MCF 10A (cell line): ENCODE measurements at regions not wholly inside any gene's neighbourhood (a gene's known extent, or its start where the extent isn't known, plus 50 kb on each side); places are given as distances from the start of the nearest gene placed in this dataset.

Experiments
- BruUV-seq: library from RNA; stranded (reverse); fragments of 400-500 nt; replicated peaks from 2 replicates; lab custom pipeline; 2021; lab: Mats Ljungman, UMichigan
- CTCF ChIA-PET: fragments of 300-600 bp; sonication (Branson Sonifier 250); formaldehyde crosslinking; extraction: SDS; loops from one replicate; lab custom pipeline; 2021; ENCODE audit warnings: antibody characterized with exemption, inconsistent platforms; lab: Yijun Ruan, JAX
- POLR2A ChIA-PET: fragments of 300-600, 350-650 bp; sonication (Branson Sonifier 250); formaldehyde crosslinking; extraction: SDS; loops from one replicate; lab custom pipeline; 2020; ENCODE audit warnings: antibody characterized with exemption, inconsistent platforms; lab: Yijun Ruan, JAX
- DNase-seq: peaks from one replicate; pipeline ENCODE4 v3.0.0-alpha.2; 2018; ENCODE audit not compliant: unreplicated experiment
- H3K27ac Mint-ChIP-seq: one replicate; pipeline ENCODE4 v1.8.0; 2022; ENCODE audit warnings: mild to moderate bottlenecking, low read depth, mixed read lengths; ENCODE audit not compliant: unreplicated experiment
- H3K27me3 Mint-ChIP-seq: one replicate; pipeline ENCODE4 v1.8.0; 2022; ENCODE audit warnings: mixed read lengths; ENCODE audit not compliant: insufficient read depth, unreplicated experiment
- H3K36me3 Mint-ChIP-seq: one replicate; pipeline ENCODE4 v1.8.0; 2022; ENCODE audit warnings: mild to moderate bottlenecking, moderate library complexity, mixed read lengths; ENCODE audit not compliant: insufficient read depth, unreplicated experiment
- H3K4me1 Mint-ChIP-seq: one replicate; pipeline ENCODE4 v1.8.0; 2022; ENCODE audit warnings: mixed read lengths; ENCODE audit not compliant: insufficient read depth, unreplicated experiment
- H3K4me3 Mint-ChIP-seq: one replicate; pipeline ENCODE4 v1.8.0; 2022; ENCODE audit warnings: mild to moderate bottlenecking, moderate library complexity, mixed read lengths; ENCODE audit not compliant: unreplicated experiment
- H3K9me3 Mint-ChIP-seq: one replicate; pipeline ENCODE4 v1.8.0; 2022; ENCODE audit warnings: mixed read lengths; ENCODE audit not compliant: unreplicated experiment
- CTCF ChIP-seq: fragments of 200-600 bp; IDR thresholded peaks from one replicate; pipeline ENCODE4 v1.8.0; 2022; ENCODE audit warnings: antibody characterized with exemption, mild to moderate bottlenecking; ENCODE audit not compliant: unreplicated experiment
- intact Hi-C: fragments of 100-400 bp; cut with micrococcal nuclease; formaldehyde crosslinking; loops from 2 replicates; pipeline ENCODE4 v1.14.1; 2022

- Mint-ChIP-seq H3K27me3 (peaks cover 17% of the 10 kb centered on the region), H3K4me1 (no peaks in the 10 kb centered on the region), H3K4me3 (no peak overlapping the region), H3K27ac (no peak overlapping the region), H3K36me3 (no peaks in the 10 kb centered on the region), H3K9me3 (no peaks in the 10 kb centered on the region)
- ChIA-PET POLR2A (no interaction called here), CTCF (interaction anchor here (0.5 to 8.3 kb wide), 5 partner anchors 62 to 589 kb away, joined by 3 to 100 read pairs (median 3); no protein-coding TSS in a partner anchor)
- intact Hi-C loops, result no loop called here
- DNase-seq, result no peak
- no TSS peak for BruUV-seq
- TF ChIP-seq CTCF, result no peak
Observed at GRCh38 chr17:51533219-51533618, 272.9 kb downstream of the UTP18 start.

GRCh38 chr17:51533821-51534220, 273.5 kb downstream of the UTP18 start:
- Mint-ChIP-seq H3K27me3 (peaks cover 17% of the 10 kb centered on the region), H3K9me3 (no peaks in the 10 kb centered on the region), H3K36me3 (no peaks in the 10 kb centered on the region), H3K4me1 (no peaks in the 10 kb centered on the region), H3K4me3 (no peak overlapping the region), H3K27ac (no peak overlapping the region)
- ChIA-PET CTCF (interaction anchor here (0.6 to 8.3 kb wide), 4 partner anchors 162 to 302 kb away, joined by 3 to 100 read pairs (median 48); no protein-coding TSS in a partner anchor), POLR2A (no interaction called here)
- intact Hi-C loops, result no loop called here
- no peak for DNase-seq
- TF ChIP-seq CTCF, result no peak
- no TSS peak for BruUV-seq

- intact Hi-C loops, result loop anchor here (1.0 kb wide), 3 partner anchors 75 to 237 kb away; no protein-coding TSS in a partner anchor
- DNase-seq, result no peak
- Mint-ChIP-seq H3K9me3 (no peaks in the 10 kb centered on the region), H3K27ac (no peak overlapping the region), H3K27me3 (no peaks in the 10 kb centered on the region), H3K4me3 (no peak overlapping the region), H3K36me3 (no peaks in the 10 kb centered on the region), H3K4me1 (no peaks in the 10 kb centered on the region)
- POLR2A ChIA-PET, result interaction anchor here (1.9 kb wide), 1 partner anchor 164 kb away, joined by 4 read pairs; no protein-coding TSS in a partner anchor
- BruUV-seq, result no TSS peak
- TF ChIP-seq CTCF, result no peak
- CTCF ChIA-PET, result interaction anchor here (0.6 to 8.3 kb wide), 20 partner anchors 10 to 323 kb away, joined by 3 to 100 read pairs (median 4); no protein-coding TSS in a partner anchor
Observed at GRCh38 chr17:51536627-51537026, 276.3 kb downstream of the UTP18 start.

- H3K4me3 Mint-ChIP-seq, result no peak overlapping the region
- POLR2A ChIA-PET, result interaction anchor here (0.9 kb wide), 1 partner anchor 38 kb away, joined by 3 read pairs; no protein-coding TSS in a partner anchor
Observed at GRCh38 chr17:51537996-51538550, 277.7 kb downstream of the UTP18 start.

More at GRCh38 chr17:51537996-51538550, 277.7 kb downstream of the UTP18 start:
- Mint-ChIP-seq H3K9me3 (no peaks in the 10 kb centered on the region), H3K4me1 (no peaks in the 10 kb centered on the region), H3K36me3 (no peaks in the 10 kb centered on the region), H3K27me3 (no peaks in the 10 kb centered on the region), H3K27ac (no peak overlapping the region)
- CTCF ChIA-PET, result interaction anchor here (0.6 to 8.3 kb wide), 11 partner anchors 10 to 439 kb away, joined by 3 to 100 read pairs (median 4); no protein-coding TSS in a partner anchor
- intact Hi-C loops, result no loop called here
- BruUV-seq, result no TSS peak
- DNase-seq, result no peak
- TF ChIP-seq CTCF, result no peak
